Endothelial cell of hepatic sinusoid (primary cell): ENCODE measurements at regions not wholly inside any gene's neighbourhood (a gene's known extent, or its start where the extent isn't known, plus 50 kb on each side); places are given as distances from the start of the nearest gene placed in this dataset.
"Not testable (repeated sequence)": the region's sequence is repeated elsewhere in the genome, so short reads cannot be mapped to it uniquely, and the experiment has no call there.

Experiments
- in situ Hi-C: cut with HindIII; loops from 2 replicates; pipeline ENCODE4 v1.10.0; 2017; ENCODE audit warnings: low sequenced_read_pairs

GRCh38 chr12:90515199-90516175 is 439.5 kb downstream of the CCER1 start:
- in situ Hi-C loops, result no loop called here

- in situ Hi-C loops, result no loop called here
Measured at GRCh38 chr12:90514325-90514724, 440.7 kb downstream of the CCER1 start.

DNA sequence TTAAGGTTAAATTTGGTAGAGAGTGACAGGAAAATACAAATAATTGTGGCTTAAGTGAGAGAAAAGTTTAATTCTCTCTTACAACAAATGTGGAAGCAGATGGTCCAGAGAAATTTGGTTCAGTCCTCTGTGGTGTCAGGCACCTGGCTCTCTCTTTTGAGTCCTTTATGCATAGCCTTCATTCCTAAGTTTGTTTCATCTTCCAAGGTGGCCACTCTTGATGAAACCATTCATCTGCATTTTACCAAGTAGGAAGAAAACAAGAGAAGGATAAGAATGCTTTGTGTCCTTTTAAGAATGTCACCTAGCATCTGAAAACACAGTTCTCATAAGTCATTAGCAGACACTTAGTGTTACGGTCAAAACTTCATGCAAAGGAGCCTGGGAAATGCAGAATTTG is 442.5 kb downstream of the CCER1 start:
- in situ Hi-C loops, result no loop called here

DNA sequence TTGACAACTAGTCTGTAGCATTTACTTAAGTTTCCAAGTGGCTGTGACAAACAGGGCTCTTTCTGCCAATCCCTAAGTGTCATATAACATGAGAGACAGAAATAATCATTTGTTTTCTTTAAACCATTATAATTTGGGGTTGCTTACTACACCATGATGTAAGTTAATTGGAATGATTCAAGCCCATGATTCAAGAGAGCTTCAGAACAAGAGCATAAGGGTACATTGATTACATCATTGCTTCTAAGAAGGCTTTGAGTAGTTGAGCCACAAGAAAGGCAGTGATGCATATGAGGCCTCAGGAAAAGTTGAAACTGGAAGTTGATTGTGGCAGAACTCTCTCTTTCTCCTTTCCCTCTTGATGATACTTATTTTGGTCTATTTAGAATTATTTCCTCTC is 444.0 kb downstream of the CCER1 start:
- in situ Hi-C loops, result no loop called here

DNA sequence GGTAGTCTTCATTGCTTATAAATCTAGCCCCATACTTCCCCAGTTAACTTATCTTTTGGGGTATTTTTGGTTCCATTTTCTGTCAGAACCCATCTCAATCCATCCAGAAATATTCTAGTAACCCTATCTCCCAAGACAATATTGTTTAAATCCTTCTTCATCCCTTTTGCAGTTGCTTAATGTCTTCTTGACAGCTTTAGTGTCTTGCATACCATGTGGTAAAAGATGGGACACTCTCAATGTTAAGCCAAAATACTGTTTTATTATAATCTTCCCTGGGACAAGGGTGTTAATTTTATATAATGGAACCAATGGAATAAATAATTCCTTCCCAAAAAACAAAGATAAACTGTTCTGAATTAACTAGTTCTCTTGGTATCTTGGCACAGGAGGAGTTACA is 450.2 kb downstream of the CCER1 start:
- in situ Hi-C loops, result no loop called here

DNA sequence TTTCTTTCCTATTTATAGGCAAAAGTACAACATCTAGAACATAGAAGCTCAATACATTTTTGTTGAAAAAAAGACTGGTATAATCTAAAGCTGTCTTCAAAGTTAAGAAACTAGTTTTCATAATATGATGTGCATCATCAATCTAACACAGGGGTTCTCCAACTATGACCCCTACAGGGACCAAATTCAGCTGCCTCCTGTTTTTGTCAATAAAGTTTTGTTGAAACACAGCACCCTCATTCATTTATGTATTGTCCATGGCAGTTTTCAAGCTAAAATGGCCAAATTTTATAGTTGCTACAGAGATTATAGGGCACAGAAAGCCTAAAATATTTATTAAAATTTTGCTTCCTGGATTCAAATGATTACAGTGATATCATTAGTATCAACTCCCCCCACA is 452.9 kb downstream of the CCER1 start:
- in situ Hi-C loops, result no loop called here

DNA sequence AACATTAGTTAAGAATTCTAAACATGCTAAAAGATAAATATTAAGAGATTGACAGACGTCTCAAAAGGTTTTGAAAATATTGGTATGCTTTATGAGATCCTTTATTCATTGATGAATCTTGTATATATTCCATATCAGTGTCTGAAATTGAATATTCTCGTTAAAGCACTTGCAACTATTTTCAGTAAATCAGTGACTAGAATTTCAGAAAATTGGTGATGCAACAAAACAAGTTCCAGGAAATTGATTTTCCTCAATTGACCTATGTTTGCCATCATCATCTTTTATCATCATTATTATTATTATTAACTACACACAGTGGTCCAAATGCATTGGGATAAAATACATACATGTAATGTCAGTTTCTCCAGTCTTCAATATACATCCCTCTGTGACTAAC is 453.6 kb downstream of the CCER1 start:
- in situ Hi-C loops, result no loop called here

DNA sequence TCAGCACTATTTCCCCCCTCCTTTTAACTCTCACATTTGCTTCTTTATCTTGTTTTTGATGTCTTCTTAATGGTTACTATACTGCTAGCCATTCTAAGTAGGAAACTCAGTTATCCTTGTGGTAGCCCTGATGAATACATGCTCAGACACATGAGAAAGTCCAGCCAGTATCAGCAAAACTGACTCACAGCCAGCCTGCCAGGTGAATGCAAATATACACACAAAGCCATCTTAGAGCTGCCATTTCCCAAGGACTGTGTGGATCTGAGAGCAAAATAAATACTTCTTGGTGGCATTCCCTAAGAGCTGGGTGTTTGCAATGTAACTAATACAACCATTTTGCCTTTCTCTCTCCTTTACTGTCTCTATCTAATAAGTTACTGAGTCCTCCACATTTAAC is 455.2 kb downstream of the CCER1 start:
- in situ Hi-C loops, result no loop called here

DNA sequence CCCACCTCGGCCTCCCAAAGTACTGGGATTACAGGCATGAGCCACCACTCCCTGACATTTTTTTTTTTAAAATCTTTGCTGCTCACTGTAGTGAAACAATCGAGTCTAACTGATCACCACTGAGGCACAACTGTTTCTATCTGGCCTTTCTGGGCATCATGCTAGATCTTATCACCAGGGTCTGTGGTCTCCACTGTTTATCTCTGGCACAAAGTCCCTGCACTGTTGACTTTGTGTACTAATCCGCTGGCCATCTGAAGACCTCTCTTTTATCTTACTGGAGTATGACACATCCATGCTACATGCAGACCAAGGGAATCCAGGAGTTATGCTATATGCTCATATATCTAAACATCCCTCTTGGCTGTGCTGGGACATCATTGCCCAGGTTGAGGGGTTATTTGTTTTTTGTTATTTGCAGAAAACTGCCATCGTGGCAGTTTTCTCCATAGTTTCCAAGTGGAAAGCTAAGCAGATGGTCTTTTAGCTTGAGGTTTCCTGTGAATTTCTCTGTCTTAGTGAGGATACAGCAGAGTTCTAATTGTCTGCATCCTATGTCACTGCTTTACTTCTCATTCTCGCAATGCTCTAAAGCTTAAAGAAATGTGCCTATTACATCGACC is 456.9 kb downstream of the CCER1 start:
- in situ Hi-C loops, result no loop called here

DNA sequence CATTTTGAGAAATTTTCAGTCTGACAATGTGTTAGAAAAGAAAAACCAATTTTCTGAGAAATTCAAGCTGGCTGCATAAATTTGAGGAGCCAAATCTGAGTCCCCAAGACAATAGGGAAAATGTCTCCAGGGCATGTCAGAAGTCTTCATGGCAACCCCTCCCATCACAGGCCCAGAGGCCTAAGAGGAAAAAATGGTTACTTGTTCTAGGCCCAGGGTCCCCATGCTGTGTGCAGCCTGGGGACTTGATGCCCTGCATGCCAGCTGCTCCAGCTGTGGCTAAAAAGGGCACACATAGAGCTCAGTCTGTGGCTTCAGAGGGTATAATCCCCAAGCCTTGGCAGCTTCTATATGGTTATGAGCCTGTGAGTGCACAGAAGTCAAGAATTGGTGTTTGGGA is 464.6 kb downstream of the CCER1 start:
- in situ Hi-C loops, result no loop called here

DNA sequence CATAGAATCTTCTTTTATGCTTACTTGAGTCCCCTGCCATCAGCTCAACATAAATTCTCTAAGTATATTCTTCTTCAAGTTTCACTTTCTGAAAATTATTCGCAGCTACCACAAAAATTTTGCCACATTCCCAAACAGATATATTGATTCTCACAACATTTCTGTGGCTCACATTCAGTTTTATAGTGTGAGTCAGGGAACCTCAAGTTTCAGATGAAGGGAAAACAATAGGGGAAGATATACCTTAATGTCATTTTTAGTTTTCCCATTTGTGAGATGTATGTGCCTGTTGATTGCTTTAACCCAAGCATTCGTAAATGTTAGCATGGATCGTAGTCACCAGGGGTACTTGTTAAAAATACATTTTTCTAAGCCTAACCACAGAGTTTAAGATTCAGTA is 465.8 kb downstream of the CCER1 start:
- in situ Hi-C loops, result no loop called here

GRCh38 chr12:90485560-90485959 is 469.4 kb downstream of the CCER1 start:
- in situ Hi-C loops, result no loop called here

DNA sequence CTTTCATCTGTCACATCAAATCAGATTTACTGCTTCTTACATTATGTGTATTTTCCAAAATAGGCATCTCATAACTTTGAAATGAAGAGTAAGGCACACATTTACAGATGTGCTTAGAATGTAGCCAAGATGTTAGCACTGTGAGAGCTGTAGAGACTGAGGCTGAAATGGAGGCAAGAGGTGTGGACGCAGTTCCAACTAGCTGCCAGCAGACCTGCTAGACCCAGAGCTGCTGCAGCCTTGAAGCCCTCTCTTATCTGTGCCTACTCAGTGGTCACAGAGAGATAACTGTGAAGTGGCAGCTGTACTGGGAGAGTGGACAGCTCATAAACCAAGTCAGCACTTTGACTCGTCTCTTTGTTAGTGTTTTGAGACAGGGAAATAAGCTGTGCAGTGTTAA is 470.9 kb downstream of the CCER1 start:
- in situ Hi-C loops, result no loop called here

GRCh38 chr12:90481748-90482147 is 473.2 kb downstream of the CCER1 start:
- in situ Hi-C loops, result no loop called here

DNA sequence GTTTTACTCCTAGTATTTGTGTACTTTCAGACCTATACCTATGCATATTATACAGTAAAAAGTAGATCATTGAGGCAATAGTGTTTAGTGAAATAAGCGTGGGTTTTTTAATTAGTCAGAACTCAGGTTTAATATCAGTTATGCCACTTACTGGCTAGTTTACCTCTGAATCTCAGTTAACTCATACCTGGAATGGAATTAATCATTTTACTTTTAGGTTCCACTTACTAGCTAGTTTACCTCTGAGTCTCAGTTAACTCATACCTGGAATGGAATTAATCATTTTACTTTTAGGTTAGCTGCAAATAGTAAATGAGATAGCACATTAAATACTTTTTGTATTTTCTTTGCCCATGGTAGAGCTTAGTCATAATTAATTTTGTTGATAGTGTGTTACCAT is 475.7 kb downstream of the CCER1 start:
- in situ Hi-C loops, result no loop called here

- in situ Hi-C loops, result no loop called here
Measured at GRCh38 chr12:90473831-90474230, 481.1 kb downstream of the CCER1 start.

GRCh38 chr12:90460681-90461080 is 494.3 kb downstream of the CCER1 start:
- in situ Hi-C loops, result no loop called here

DNA sequence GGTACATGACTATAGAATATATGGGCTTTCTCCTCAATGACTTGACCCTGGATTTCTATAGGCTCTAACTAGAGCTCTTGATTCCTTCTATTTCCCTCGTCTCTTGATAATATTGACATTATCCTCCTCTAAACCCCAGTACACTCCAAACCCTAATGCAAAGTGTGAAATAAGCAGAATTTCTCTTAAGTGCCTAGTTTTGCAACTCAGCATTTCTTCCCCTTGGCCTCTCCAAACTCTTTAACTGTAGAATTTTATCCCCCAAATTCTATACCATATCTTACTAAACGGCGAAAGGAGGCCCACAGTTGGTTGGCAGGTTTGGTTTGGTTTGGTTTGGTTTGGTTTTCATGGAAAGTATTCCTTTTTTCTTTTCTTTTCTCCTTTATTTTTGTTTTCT is 498.7 kb downstream of the CCER1 start:
- in situ Hi-C loops, result no loop called here

DNA sequence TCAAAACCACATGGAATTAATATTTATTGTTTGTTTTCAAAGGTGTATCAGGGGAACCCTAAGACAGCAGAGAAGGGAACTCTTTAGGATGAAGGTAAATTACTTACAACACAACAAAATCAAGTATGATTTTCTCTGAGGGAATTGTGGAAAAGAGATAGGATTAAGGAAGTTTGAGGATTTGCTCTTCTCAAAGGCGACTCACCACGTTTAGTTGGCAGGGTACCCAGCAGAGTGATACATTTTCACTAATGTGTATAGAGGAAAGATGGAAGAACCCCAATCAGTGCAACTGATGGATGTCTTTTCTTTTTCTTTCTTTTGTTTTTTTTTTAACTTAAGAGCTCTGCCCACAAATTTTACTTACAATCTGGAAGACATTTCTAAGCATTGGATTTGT is 499.2 kb downstream of the CCER1 start:
- in situ Hi-C loops, result no loop called here

- in situ Hi-C loops, result no loop called here
Measured at GRCh38 chr12:90449611-90450010, 505.4 kb downstream of the CCER1 start.

DNA sequence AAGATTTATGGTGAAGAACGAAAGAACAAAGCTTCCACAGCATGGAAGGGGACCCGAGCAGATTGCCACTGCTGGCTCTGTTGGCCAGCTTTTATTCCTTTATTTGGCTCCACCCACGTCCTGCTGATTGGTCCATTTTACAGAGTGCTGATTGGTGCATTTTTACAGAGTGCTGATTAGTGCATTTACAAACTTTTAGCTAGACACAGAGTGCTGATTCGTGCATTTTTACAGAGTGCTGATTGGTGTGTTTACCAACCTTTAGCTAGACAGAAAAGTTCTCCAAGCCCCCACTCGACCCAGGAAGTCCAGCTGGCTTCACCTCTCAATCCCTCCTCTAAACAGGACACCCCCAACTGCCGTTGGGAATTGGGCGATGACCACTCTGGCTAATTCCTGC is 511.5 kb downstream of the CCER1 start:
- in situ Hi-C loops, result not testable (repeated sequence)

DNA sequence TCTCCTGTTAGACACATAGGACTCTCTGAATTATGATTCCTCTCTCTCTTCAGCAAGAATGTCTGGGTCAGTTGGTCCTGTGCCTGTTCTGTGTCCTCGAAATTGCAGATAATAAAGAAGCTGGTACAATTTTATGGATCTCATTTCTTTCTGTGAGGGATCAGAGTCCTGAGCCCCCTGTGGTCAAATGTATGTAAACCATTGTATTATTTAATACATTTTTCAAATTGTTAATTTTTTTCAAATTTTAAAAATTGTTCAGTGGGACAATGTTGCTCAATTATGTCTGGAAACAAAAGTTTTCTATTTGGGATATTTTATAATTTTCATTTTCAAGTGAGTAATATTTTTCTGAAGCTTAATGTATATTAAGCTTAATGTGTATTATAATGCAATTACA is 513.5 kb downstream of the CCER1 start:
- in situ Hi-C loops, result no loop called here
